ENCODE measurements at regions not wholly inside any gene's neighbourhood (a gene's known extent, or its start where the extent isn't known, plus 50 kb on each side); places are given as distances from the start of the nearest gene placed in this dataset.

- Histone ChIP-seq H3K9ac (ENCODE audit: low read depth, low read length) (no peak overlapping the region), H3K27me3 (ENCODE audit: control insufficient read depth, insufficient read depth, low read length) (no peaks in the 10 kb centered on the region), H2BK20ac (ENCODE audit: low read depth, low read length) (no peak overlapping the region), H2BK15ac (ENCODE audit: low read depth, low read length) (no peak overlapping the region), H2BK5ac (ENCODE audit: low read depth, low read length, poor library complexity, severe bottlenecking) (no peak overlapping the region), H3K4me1 (ENCODE audit: control insufficient read depth, insufficient read depth, low read length) (no peaks in the 10 kb centered on the region), H3K14ac (replicated peaks; ENCODE audit: low read depth, low read length) (no peak overlapping the region), H3K79me1 (ENCODE audit: low read depth in 1 of 2, low read length in 2 of 2) (no peaks in the 10 kb centered on the region), H2AK5ac (ENCODE audit: low read depth, low read length) (no peak overlapping the region), H4K91ac (ENCODE audit: insufficient read depth, low read depth, low read length) (no peak overlapping the region), H3K36me3 (ENCODE audit: control insufficient read depth, insufficient read depth, low read length) (no peaks in the 10 kb centered on the region), H3K4me3 (ENCODE audit: insufficient read depth, low read depth, low read length) (no peak overlapping the region), H4K20me1 (ENCODE audit: insufficient read depth, low read length) (no peaks in the 10 kb centered on the region), H3K27ac (ENCODE audit: insufficient read depth, low read length) (no peak overlapping the region), H3K56ac (ENCODE audit: extremely low read depth, insufficient read depth, low read length) (no peak overlapping the region), H3K9me3 (ENCODE audit: control insufficient read depth, insufficient read depth, low read length) (0 out of 2 replicates have a peak, but pooled peaks cover 2% of the 10 kb centered on the region), H4K8ac (ENCODE audit: low read depth in 2 of 2, low read length in 2 of 2) (no peak overlapping the region), H3K4me2 (ENCODE audit: low read depth, low read length) (no peak overlapping the region), H2BK120ac (ENCODE audit: low read depth, low read length) (no peak overlapping the region), H2AFZ (replicated peaks; ENCODE audit: low read length, poor library complexity) (no peak overlapping the region), H4K5ac (ENCODE audit: low read depth, low read length) (no peak overlapping the region), H3K23ac (ENCODE audit: low read depth, low read length) (no peak overlapping the region), H2AK9ac (replicated peaks; ENCODE audit: low read depth, low read length, poor library complexity) (no peak overlapping the region), H3K18ac (ENCODE audit: low read depth, low read length) (no peak overlapping the region), H3K4ac (ENCODE audit: low read depth, low read length) (no peak overlapping the region), H3K9me1 (ENCODE audit: insufficient read depth, low read length) (no peaks in the 10 kb centered on the region)
- no TSS peak for BruUV-seq (replicated peaks)
- POLR2A ChIA-PET (ENCODE audit: unreplicated experiment) = no interaction called here
- dilution Hi-C loops (cut with HindIII; ENCODE audit: low sequenced_read_pairs, unreplicated experiment) (no loop called here), intact Hi-C loops (cut with micrococcal nuclease) (no loop called here), in situ Hi-C loops (cut with MboI; ENCODE audit: low sequenced_read_pairs) (no loop called here)
- CTCF ChIA-PET = interaction anchor here (1.2 kb wide), 1 partner anchor 36 kb away, joined by 5 read pairs; no protein-coding TSS in a partner anchor
- WGBS, 2 experiments (ENCODE audit: extremely low coverage in 2 of 2, insufficient read length in 1 of 2) = no CpG with 5 or more reads among the region's 1 CpG
- TF ChIP-seq FOS (IDR thresholded peaks at IDR 0.05; ENCODE audit: low read depth, low read length) (no peak), NFE2L2 (IDR thresholded peaks at IDR 0.05; ENCODE audit: low read depth, low read length) (no peak), MAZ (IDR thresholded peaks at IDR 0.05; ENCODE audit: borderline replicate concordance, low read depth, low read length) (no peak)
- DNase-seq (no peak), ATAC-seq (ENCODE audit: low read depth) (no peak)
Measured at GRCh38 chr7:24075426-24075810, 208.6 kb upstream of the NPY start.

Data from IMR-90 (cell line).